ENCODE measurements at regions not wholly inside any gene's neighbourhood (a gene's known extent, or its start where the extent isn't known, plus 50 kb on each side); places are given as distances from the start of the nearest gene placed in this dataset.
"Not testable (repeated sequence)": the region's sequence is repeated elsewhere in the genome, so short reads cannot be mapped to it uniquely, and the experiment has no call there.

DNA sequence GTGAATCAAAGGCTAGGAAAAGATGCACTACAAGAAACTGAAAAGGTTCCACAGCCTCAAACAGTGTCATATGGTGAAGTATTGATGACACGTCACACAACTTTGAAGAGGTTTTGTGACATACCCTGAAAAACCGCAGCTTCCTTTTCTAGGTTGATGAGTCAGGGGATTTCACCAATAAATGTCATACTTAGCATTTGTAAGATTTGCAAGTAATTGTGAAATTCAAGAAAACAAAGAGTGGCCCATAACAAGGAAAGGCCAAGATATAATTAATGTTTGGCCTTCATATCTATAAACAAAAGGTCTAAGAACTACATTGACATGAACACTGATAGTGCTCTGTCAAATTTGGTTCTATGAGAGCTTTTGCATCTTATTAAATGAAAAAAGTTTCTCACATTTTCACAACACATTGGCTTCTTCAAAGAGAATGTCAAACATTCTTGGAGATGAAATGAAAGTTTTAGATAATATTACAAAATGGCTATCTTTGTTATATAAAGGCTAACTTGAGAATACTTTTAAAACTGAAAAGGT lies 62.0 kb upstream of the NAMPT start:
- Histone ChIP-seq H3K9me3 (no peaks in the 10 kb centered on the region; the same call in none of the 2 replicates), H3K4me1 (no peaks in the 10 kb centered on the region), H3K36me3 (no peaks in the 10 kb centered on the region), H3K4me3 (ENCODE audit: low read depth, low read length) (no peak overlapping the region), H3K27me3 (peaks cover 3% of the 10 kb centered on the region; the same call in 1 of the 2 replicates)
- no peak for DNase-seq
- no peak for TF ChIP-seq CTCF (IDR thresholded peaks at IDR 0.05; ENCODE audit: low read depth, low read length)

GRCh38 chr7:106346167-106346677 lies 61.4 kb upstream of the NAMPT start:
- Histone ChIP-seq H3K4me3 (ENCODE audit: low read depth, low read length) (no peak overlapping the region), H3K36me3 (no peaks in the 10 kb centered on the region), H3K9me3 (no peaks in the 10 kb centered on the region; the same call in none of the 2 replicates), H3K27me3 (peaks cover 3% of the 10 kb centered on the region; the same call in 1 of the 2 replicates), H3K4me1 (no peaks in the 10 kb centered on the region)
- no peak for TF ChIP-seq CTCF (IDR thresholded peaks at IDR 0.05; ENCODE audit: low read depth, low read length)
- DNase-seq: no peak

- no peak for TF ChIP-seq CTCF (IDR thresholded peaks at IDR 0.05; ENCODE audit: low read depth, low read length)
- H3K4me1 ChIP-seq: no peaks in the 10 kb centered on the region
- no peak for DNase-seq
- H3K27me3 ChIP-seq: peaks cover 3% of the 10 kb centered on the region; the same call in 1 of the 2 replicates
- H3K36me3 ChIP-seq: no peaks in the 10 kb centered on the region
- H3K4me3 ChIP-seq (ENCODE audit: low read depth, low read length): no peak overlapping the region
- no peaks in the 10 kb centered on the region; the same call in none of the 2 replicates for H3K9me3 ChIP-seq
These were observed 60.8 kb upstream of the NAMPT start for GRCh38 chr7:106345421-106346166.

GRCh38 chr7:106344861-106345260 lies 60.1 kb upstream of the NAMPT start:
- Histone ChIP-seq H3K9me3 (no peaks in the 10 kb centered on the region; the same call in 1 of the 2 replicates), H3K36me3 (no peaks in the 10 kb centered on the region), H3K27me3 (peaks cover 3% of the 10 kb centered on the region; the same call in 1 of the 2 replicates), H3K4me3 (ENCODE audit: low read depth, low read length) (no peak overlapping the region), H3K4me1 (no peaks in the 10 kb centered on the region)
- no peak for DNase-seq
- no peak for TF ChIP-seq CTCF (IDR thresholded peaks at IDR 0.05; ENCODE audit: low read depth, low read length)

DNA sequence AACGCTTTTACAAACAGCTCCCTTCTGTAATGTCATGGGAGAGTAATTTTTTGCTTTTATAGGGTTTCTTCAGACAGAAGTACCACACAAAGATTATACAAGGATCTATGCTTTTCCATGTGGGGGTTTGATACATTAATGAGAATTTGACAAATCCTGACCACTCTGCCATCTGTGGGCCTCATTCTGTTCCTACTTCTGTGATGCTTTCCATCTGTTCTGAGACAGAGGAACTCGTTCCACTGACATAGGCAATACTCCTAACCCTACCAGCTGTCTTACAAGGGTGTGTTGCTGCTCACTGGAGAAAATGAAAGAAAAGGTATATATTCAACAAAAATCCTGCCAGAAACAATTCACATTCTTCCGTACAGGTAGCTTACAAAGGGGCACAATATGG lies 59.4 kb upstream of the NAMPT start:
- Histone ChIP-seq H3K27me3 (peaks cover 3% of the 10 kb centered on the region; the same call in 1 of the 2 replicates), H3K4me3 (ENCODE audit: low read depth, low read length) (no peak overlapping the region), H3K9me3 (no peaks in the 10 kb centered on the region; the same call in 1 of the 2 replicates), H3K36me3 (no peaks in the 10 kb centered on the region), H3K4me1 (no peaks in the 10 kb centered on the region)
- DNase-seq: no peak
- TF ChIP-seq CTCF (IDR thresholded peaks at IDR 0.05; ENCODE audit: low read depth, low read length): no peak

DNA sequence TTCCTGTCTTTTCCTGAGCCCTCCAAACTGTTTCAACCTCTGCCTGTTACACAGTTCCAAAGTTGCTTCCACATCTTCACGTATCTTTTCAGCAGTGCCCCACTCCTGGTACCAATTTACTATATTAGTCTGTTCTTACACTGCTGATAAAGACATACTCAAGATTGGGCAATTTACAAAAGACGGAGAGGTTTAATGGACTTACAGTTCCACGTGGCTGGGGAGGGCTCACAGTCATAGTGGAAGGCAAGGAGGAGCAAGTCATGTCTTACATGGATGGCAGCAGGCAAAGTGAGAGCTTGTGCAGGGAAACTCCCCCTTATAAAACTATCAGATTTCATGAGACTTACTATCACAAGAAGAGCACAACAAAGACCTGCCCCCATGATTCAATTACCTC lies 57.3 kb upstream of the NAMPT start:
- not testable (repeated sequence) for H3K4me3 ChIP-seq (ENCODE audit: low read depth, low read length); H3K4me1 ChIP-seq; DNase-seq; H3K27me3 ChIP-seq; H3K9me3 ChIP-seq; H3K36me3 ChIP-seq

GRCh38 chr7:106340247-106340596 lies 55.4 kb upstream of the NAMPT start:
- not testable (repeated sequence) for H3K4me3 ChIP-seq (ENCODE audit: low read depth, low read length); H3K9me3 ChIP-seq; H3K36me3 ChIP-seq; H3K4me1 ChIP-seq; H3K27me3 ChIP-seq; DNase-seq
